ENCODE measurements at regions not wholly inside any gene's neighbourhood (a gene's known extent, or its start where the extent isn't known, plus 50 kb on each side); places are given as distances from the start of the nearest gene placed in this dataset.

DNA sequence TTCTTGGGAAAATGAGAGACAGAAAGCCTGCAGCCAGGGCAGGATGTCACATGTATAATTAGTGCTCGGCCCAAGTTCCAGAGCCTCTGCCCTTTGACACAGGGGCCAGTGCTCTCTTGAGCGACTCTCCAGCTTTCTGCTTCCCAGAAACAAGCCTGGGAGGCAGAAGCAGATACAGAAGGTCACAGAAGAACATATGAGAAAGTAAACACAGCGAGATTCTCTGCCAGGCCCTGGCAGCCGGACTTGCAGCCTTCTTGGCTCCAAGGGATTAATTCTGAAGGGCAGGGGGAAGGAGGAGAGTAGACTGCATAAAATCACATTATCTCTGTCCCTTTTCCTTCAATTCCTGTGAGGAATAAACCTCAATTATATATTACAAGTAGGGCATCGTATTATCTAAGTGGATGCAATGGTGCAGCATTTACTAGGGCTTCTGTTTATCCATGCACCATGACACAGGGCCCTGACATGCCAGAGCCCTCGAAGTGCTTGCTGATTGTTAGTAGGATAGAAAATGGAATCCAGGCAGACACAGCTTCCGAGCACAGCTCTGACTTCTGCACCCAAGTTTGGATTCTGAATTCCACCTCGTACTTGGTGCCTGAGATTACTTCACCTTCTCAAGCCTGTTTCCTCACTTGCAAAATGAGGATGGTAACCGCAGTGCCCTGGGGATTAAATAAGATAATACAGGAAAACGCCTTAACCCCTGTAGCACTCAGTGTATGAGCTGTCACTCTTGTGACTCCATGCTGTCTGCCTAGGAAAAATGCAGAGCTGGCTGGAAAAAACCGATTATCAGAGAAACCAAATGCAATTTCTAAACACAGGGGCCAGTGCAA lies 536.5 kb downstream of the TNS3 start:
- H3K4me3 Mint-ChIP-seq (ENCODE audit: low read depth, unreplicated experiment), result no peak overlapping the region
- no peaks in the 10 kb centered on the region for H3K27me3 Mint-ChIP-seq (ENCODE audit: unreplicated experiment)
- H3K36me3 Mint-ChIP-seq (ENCODE audit: insufficient read depth, unreplicated experiment), result no peaks in the 10 kb centered on the region
- DNase-seq, result no peak
- CTCF ChIA-PET, result no interaction called here
- H3K4me1 Mint-ChIP-seq (ENCODE audit: low read depth, unreplicated experiment), result no peaks in the 10 kb centered on the region
- TF ChIP-seq, protein P1, sequence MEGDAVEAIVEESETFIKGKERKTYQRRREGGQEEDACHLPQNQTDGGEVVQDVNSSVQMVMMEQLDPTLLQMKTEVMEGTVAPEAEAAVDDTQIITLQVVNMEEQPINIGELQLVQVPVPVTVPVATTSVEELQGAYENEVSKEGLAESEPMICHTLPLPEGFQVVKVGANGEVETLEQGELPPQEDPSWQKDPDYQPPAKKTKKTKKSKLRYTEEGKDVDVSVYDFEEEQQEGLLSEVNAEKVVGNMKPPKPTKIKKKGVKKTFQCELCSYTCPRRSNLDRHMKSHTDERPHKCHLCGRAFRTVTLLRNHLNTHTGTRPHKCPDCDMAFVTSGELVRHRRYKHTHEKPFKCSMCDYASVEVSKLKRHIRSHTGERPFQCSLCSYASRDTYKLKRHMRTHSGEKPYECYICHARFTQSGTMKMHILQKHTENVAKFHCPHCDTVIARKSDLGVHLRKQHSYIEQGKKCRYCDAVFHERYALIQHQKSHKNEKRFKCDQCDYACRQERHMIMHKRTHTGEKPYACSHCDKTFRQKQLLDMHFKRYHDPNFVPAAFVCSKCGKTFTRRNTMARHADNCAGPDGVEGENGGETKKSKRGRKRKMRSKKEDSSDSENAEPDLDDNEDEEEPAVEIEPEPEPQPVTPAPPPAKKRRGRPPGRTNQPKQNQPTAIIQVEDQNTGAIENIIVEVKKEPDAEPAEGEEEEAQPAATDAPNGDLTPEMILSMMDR (IDR thresholded peaks at IDR 0.05; ENCODE audit: unreplicated experiment), result no peak
- H3K9me3 Mint-ChIP-seq (ENCODE audit: low read depth, unreplicated experiment), result no peaks in the 10 kb centered on the region
- intact Hi-C loops (cut with micrococcal nuclease; ENCODE audit: unreplicated experiment), result no loop called here
- no TSS peak for BruUV-seq (replicated peaks)
- no peak overlapping the region for H3K27ac Mint-ChIP-seq (ENCODE audit: unreplicated experiment)

DNA sequence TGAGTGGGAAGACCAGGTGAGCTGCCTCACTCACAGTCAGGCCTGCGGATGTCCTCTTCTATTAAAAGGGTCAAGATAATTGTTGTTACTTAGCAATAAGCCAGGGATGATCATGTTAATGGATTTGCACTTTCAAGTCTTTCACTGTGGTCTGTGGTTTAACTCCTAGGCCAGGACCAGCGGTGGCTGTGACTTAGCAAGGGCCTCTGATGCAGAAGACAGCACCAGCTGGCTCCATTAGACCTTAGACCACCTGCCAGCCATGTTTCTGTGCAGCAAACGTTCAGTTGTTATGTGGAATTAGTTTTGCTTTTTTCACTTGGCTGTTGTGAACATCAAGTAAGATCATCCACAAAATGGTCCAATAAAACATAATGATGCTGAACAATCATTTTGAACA lies 537.3 kb downstream of the TNS3 start:
- no TSS peak for BruUV-seq (replicated peaks)
- H3K27me3 Mint-ChIP-seq (ENCODE audit: unreplicated experiment), result no peaks in the 10 kb centered on the region
- H3K4me3 Mint-ChIP-seq (ENCODE audit: low read depth, unreplicated experiment), result no peak overlapping the region
- no peaks in the 10 kb centered on the region for H3K36me3 Mint-ChIP-seq (ENCODE audit: insufficient read depth, unreplicated experiment)
- H3K27ac Mint-ChIP-seq (ENCODE audit: unreplicated experiment), result no peak overlapping the region
- no peaks in the 10 kb centered on the region for H3K9me3 Mint-ChIP-seq (ENCODE audit: low read depth, unreplicated experiment)
- CTCF ChIA-PET, result no interaction called here
- DNase-seq, result no peak
- TF ChIP-seq, protein P1 (IDR thresholded peaks at IDR 0.05; ENCODE audit: unreplicated experiment), result no peak
- intact Hi-C loops (cut with micrococcal nuclease; ENCODE audit: unreplicated experiment), result no loop called here
- no peaks in the 10 kb centered on the region for H3K4me1 Mint-ChIP-seq (ENCODE audit: low read depth, unreplicated experiment)

DNA sequence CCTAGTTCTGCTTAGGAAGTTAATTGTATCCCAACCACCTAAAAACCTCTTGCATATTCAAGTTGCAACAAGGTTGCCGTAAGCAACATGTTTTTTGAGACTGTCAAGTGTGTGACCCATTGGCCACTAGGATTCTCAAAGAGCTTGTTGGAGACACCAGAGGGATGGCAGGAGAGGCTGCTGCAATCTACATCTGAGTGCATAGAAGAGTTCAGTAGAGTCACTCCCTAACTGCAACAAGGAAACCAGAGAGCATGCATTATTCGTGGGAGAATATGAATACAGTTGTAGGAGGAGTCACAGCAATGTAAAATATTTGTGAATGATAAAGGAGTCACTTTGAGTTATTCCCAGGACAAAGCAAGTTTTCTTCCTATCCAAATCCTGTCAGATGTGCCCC lies 538.6 kb downstream of the TNS3 start:
- Mint-ChIP-seq H3K36me3 (ENCODE audit: insufficient read depth, unreplicated experiment) (no peaks in the 10 kb centered on the region), H3K4me1 (ENCODE audit: low read depth, unreplicated experiment) (no peaks in the 10 kb centered on the region), H3K9me3 (ENCODE audit: low read depth, unreplicated experiment) (no peaks in the 10 kb centered on the region), H3K4me3 (ENCODE audit: low read depth, unreplicated experiment) (no peak overlapping the region), H3K27me3 (ENCODE audit: unreplicated experiment) (no peaks in the 10 kb centered on the region), H3K27ac (ENCODE audit: unreplicated experiment) (no peak overlapping the region)
- intact Hi-C loops (cut with micrococcal nuclease; ENCODE audit: unreplicated experiment), result no loop called here
- DNase-seq, result no peak
- BruUV-seq (replicated peaks), result no TSS peak
- TF ChIP-seq, protein P1 (IDR thresholded peaks at IDR 0.05; ENCODE audit: unreplicated experiment), result no peak
- CTCF ChIA-PET, result no interaction called here

DNA sequence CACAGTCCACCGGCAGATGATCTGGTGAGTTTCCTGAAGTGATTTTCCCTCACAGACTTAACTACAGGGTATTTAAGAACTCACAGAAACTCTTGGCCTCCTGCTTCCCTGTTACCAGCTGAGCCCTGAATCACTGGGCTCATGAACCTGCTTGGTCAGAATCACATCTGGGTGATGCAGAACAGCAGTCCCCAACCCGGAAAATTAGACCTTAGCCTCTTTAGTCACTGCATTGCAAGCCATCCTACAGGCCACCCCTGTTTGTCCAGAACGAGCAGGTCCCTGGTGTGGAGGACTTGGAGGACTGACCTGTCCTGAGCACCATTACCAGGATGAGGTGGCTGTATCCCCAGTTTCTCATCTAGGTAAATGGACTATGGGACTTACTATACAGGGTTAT lies 539.2 kb downstream of the TNS3 start:
- Mint-ChIP-seq H3K36me3 (ENCODE audit: insufficient read depth, unreplicated experiment) (no peaks in the 10 kb centered on the region), H3K27ac (ENCODE audit: unreplicated experiment) (no peak overlapping the region), H3K27me3 (ENCODE audit: unreplicated experiment) (no peaks in the 10 kb centered on the region), H3K9me3 (ENCODE audit: low read depth, unreplicated experiment) (no peaks in the 10 kb centered on the region), H3K4me3 (ENCODE audit: low read depth, unreplicated experiment) (no peak overlapping the region), H3K4me1 (ENCODE audit: low read depth, unreplicated experiment) (no peaks in the 10 kb centered on the region)
- intact Hi-C loops (cut with micrococcal nuclease; ENCODE audit: unreplicated experiment), result no loop called here
- TF ChIP-seq, protein P1 (IDR thresholded peaks at IDR 0.05; ENCODE audit: unreplicated experiment), result no peak
- CTCF ChIA-PET, result interaction anchor here (1.0 kb wide), 1 partner anchor 10 kb away, joined by 3 read pairs; no protein-coding TSS in a partner anchor
- no peak for DNase-seq
- BruUV-seq (replicated peaks), result no TSS peak

Measured in Calu3 (cell line).